CD4-positive, alpha-beta memory T cell (primary cell): ENCODE measurements at regions not wholly inside any gene's neighbourhood (a gene's known extent, or its start where the extent isn't known, plus 50 kb on each side); places are given as distances from the start of the nearest gene placed in this dataset.

Source experiments
- CTCF ChIA-PET: fragments of 350-600 bp; sonication (Branson Sonifier 250); formaldehyde crosslinking; loops from one replicate; lab custom pipeline; 2021; ENCODE audit warnings: inconsistent platforms; ENCODE audit not compliant: partially characterized antibody; lab: Charles Lee
- POLR2A ChIA-PET: fragments of 350-600 bp; sonication (Branson Sonifier 250); formaldehyde crosslinking; loops from one replicate; lab custom pipeline; 2021; ENCODE audit not compliant: partially characterized antibody; lab: Charles Lee
- DNase-seq, 5 donors: peaks; one replicate each; pipeline versions ENCODE4 v3.0.0 to v3.0.0-alpha.2; 2020 to 2022; ENCODE audit warnings: mixed read lengths in 1 of 5
- H3K27ac ChIP-seq: one replicate; pipeline ENCODE4 v1.7.0; 2013; ENCODE audit warnings: low read depth, low read length
- H3K27me3 ChIP-seq: 2 replicates; pipeline ENCODE4 v1.7.0; 2013; ENCODE audit warnings: mild to moderate bottlenecking, low read length, moderate library complexity; ENCODE audit not compliant: insufficient read depth
- H3K36me3 ChIP-seq: 2 replicates; pipeline ENCODE4 v1.7.0; 2013; ENCODE audit warnings: mild to moderate bottlenecking, low read length, moderate library complexity; ENCODE audit not compliant: insufficient read depth
- H3K4me1 ChIP-seq: 2 replicates; pipeline ENCODE4 v1.7.0; 2013; ENCODE audit warnings: mild to moderate bottlenecking, low read length, moderate library complexity; ENCODE audit not compliant: insufficient read depth
- H3K4me3 ChIP-seq, 2 donors: one replicate each; pipeline ENCODE4 v1.7.0; 2013; ENCODE audit warnings: low read length in 2 of 2, mild to moderate bottlenecking in 1 of 2
- H3K9me3 ChIP-seq, 2 donors: one replicate each; pipeline ENCODE4 v1.7.0; 2013; ENCODE audit warnings: low read length in 2 of 2, control low read depth in 1 of 2; ENCODE audit not compliant: control insufficient read depth in 1 of 2
- H3K27ac Mint-ChIP-seq, 7 donors: one replicate each; pipeline ENCODE4 v1.8.0; 2020 to 2021; ENCODE audit warnings: mixed read lengths in 7 of 7, mild to moderate bottlenecking in 6 of 7, inconsistent platforms in 3 of 7, moderate library complexity in 3 of 7
- H3K27me3 Mint-ChIP-seq, 2 donors: one replicate each; pipeline ENCODE4 v1.8.0; 2020 to 2021; ENCODE audit warnings: mixed read lengths in 2 of 2
- H3K36me3 Mint-ChIP-seq, 2 donors: one replicate each; pipeline ENCODE4 v1.8.0; 2020 to 2021; ENCODE audit warnings: mixed read lengths in 2 of 2, inconsistent platforms in 1 of 2, mild to moderate bottlenecking in 1 of 2
- H3K4me1 Mint-ChIP-seq, 4 donors: one replicate each; pipeline ENCODE4 v1.8.0; 2020 to 2021; ENCODE audit warnings: mixed read lengths in 4 of 4, mild to moderate bottlenecking in 1 of 4
- H3K4me3 Mint-ChIP-seq, 8 donors: one replicate each; pipeline ENCODE4 v1.8.0; 2020 to 2021; ENCODE audit warnings: mixed read lengths in 8 of 8, mild to moderate bottlenecking in 7 of 8, moderate library complexity in 6 of 8, inconsistent platforms in 3 of 8
- H3K9me3 Mint-ChIP-seq, 8 donors: one replicate each; pipeline ENCODE4 v1.8.0; 2020 to 2021; ENCODE audit warnings: mixed read lengths in 8 of 8, mild to moderate bottlenecking in 5 of 8, inconsistent platforms in 3 of 8, moderate library complexity in 1 of 8
- intact Hi-C: fragments of 100-400 bp; cut with micrococcal nuclease; formaldehyde crosslinking; loops from one replicate; pipeline ENCODE4 v1.15.1; 2023

- Mint-ChIP-seq H3K4me1 (no peaks in the 10 kb centered on the region), H3K4me3 (no peak overlapping the region), H3K27me3 (peaks cover 2 to 4% of the 10 kb centered on the region in 2 donors), H3K9me3 (peaks cover 0 to 16% (median 2%) of the 10 kb centered on the region in 8 donors), H3K36me3 (no peaks in the 10 kb centered on the region), H3K27ac (no peak overlapping the region)
- no peaks in the 10 kb centered on the region for H3K36me3 ChIP-seq
- H3K27me3 ChIP-seq: no peaks in the 10 kb centered on the region
- intact Hi-C loops: no loop called here
- CTCF ChIA-PET: no interaction called here
- no peak for DNase-seq
- no peaks in the 10 kb centered on the region for H3K9me3 ChIP-seq
- no peaks in the 10 kb centered on the region for H3K4me1 ChIP-seq
- no peak overlapping the region for H3K27ac ChIP-seq
- POLR2A ChIA-PET: no interaction called here
- H3K4me3 ChIP-seq: no peak overlapping the region
Observed at GRCh38 chr18:25710981-25711380, 359.0 kb upstream of the ZNF521 start.

GRCh38 chr18:25705650-25706049 is 353.7 kb upstream of the ZNF521 start:
- no peak overlapping the region for H3K27ac ChIP-seq
- no peaks in the 10 kb centered on the region for H3K4me1 ChIP-seq
- no peaks in the 10 kb centered on the region for H3K4me1 Mint-ChIP-seq
- no peak for DNase-seq
- no peak overlapping the region for H3K4me3 Mint-ChIP-seq
- H3K36me3 Mint-ChIP-seq: no peaks in the 10 kb centered on the region
- ChIA-PET POLR2A (no interaction called here), CTCF (no interaction called here)
- intact Hi-C loops: no loop called here
- no peaks in the 10 kb centered on the region for H3K27me3 ChIP-seq
- H3K9me3 Mint-ChIP-seq: peaks cover 0 to 4% (median 0%) of the 10 kb centered on the region in 8 donors
- H3K4me3 ChIP-seq: no peak overlapping the region
- H3K27ac Mint-ChIP-seq: no peak overlapping the region
- no peaks in the 10 kb centered on the region for H3K36me3 ChIP-seq
- H3K9me3 ChIP-seq: no peaks in the 10 kb centered on the region
- no peaks in the 10 kb centered on the region for H3K27me3 Mint-ChIP-seq

GRCh38 chr18:25704494-25704893 is 352.5 kb upstream of the ZNF521 start:
- no peak overlapping the region for H3K4me3 ChIP-seq
- H3K4me3 Mint-ChIP-seq: no peak overlapping the region
- H3K4me1 ChIP-seq: no peaks in the 10 kb centered on the region
- no peak overlapping the region for H3K27ac ChIP-seq
- no peaks in the 10 kb centered on the region for H3K27me3 Mint-ChIP-seq
- ChIA-PET CTCF (no interaction called here), POLR2A (no interaction called here)
- no peaks in the 10 kb centered on the region for H3K36me3 Mint-ChIP-seq
- DNase-seq: no peak
- H3K27ac Mint-ChIP-seq: no peak overlapping the region
- H3K4me1 Mint-ChIP-seq: no peaks in the 10 kb centered on the region
- intact Hi-C loops: no loop called here
- H3K9me3 ChIP-seq: no peaks in the 10 kb centered on the region
- no peaks in the 10 kb centered on the region for H3K27me3 ChIP-seq
- no peaks in the 10 kb centered on the region for H3K36me3 ChIP-seq
- H3K9me3 Mint-ChIP-seq: peaks cover 0 to 4% (median 0%) of the 10 kb centered on the region in 8 donors

GRCh38 chr18:25704071-25704470 is 352.1 kb upstream of the ZNF521 start:
- CTCF ChIA-PET: no interaction called here

GRCh38 chr18:25701821-25702220 is 349.9 kb upstream of the ZNF521 start:
- Mint-ChIP-seq H3K4me1 (no peaks in the 10 kb centered on the region), H3K9me3 (peaks cover 0 to 4% (median 0%) of the 10 kb centered on the region in 8 donors), H3K4me3 (no peak overlapping the region), H3K27me3 (no peaks in the 10 kb centered on the region), H3K36me3 (no peaks in the 10 kb centered on the region), H3K27ac (no peak overlapping the region)
- Histone ChIP-seq H3K9me3 (no peaks in the 10 kb centered on the region), H3K4me3 (no peak overlapping the region), H3K27ac (no peak overlapping the region), H3K4me1 (no peaks in the 10 kb centered on the region), H3K36me3 (no peaks in the 10 kb centered on the region), H3K27me3 (no peaks in the 10 kb centered on the region)
- CTCF ChIA-PET: no interaction called here
- POLR2A ChIA-PET: no interaction called here
- DNase-seq: no peak
- intact Hi-C loops: no loop called here

More at GRCh38 chr18:25704071-25704470, 352.1 kb upstream of the ZNF521 start:
- Mint-ChIP-seq H3K27me3 (no peaks in the 10 kb centered on the region), H3K36me3 (no peaks in the 10 kb centered on the region), H3K27ac (no peak overlapping the region), H3K9me3 (peaks cover 0 to 4% (median 0%) of the 10 kb centered on the region in 8 donors), H3K4me1 (no peaks in the 10 kb centered on the region), H3K4me3 (no peak overlapping the region)
- Histone ChIP-seq H3K27me3 (no peaks in the 10 kb centered on the region), H3K27ac (no peak overlapping the region), H3K4me3 (no peak overlapping the region), H3K9me3 (no peaks in the 10 kb centered on the region), H3K4me1 (no peaks in the 10 kb centered on the region), H3K36me3 (no peaks in the 10 kb centered on the region)
- POLR2A ChIA-PET: no interaction called here
- intact Hi-C loops: no loop called here
- DNase-seq: no peak

- no peak overlapping the region for H3K27ac ChIP-seq
- H3K27me3 ChIP-seq: no peaks in the 10 kb centered on the region
- Mint-ChIP-seq H3K9me3 (no peaks in the 10 kb centered on the region), H3K4me3 (no peak overlapping the region), H3K4me1 (no peaks in the 10 kb centered on the region), H3K36me3 (no peaks in the 10 kb centered on the region), H3K27me3 (no peaks in the 10 kb centered on the region), H3K27ac (no peak overlapping the region)
- CTCF ChIA-PET: no interaction called here
- no peaks in the 10 kb centered on the region for H3K36me3 ChIP-seq
- POLR2A ChIA-PET: no interaction called here
- no peak for DNase-seq
- no peaks in the 10 kb centered on the region for H3K4me1 ChIP-seq
- intact Hi-C loops: no loop called here
- no peak overlapping the region for H3K4me3 ChIP-seq
- no peaks in the 10 kb centered on the region for H3K9me3 ChIP-seq
Observed at GRCh38 chr18:25686960-25687500, 335.1 kb upstream of the ZNF521 start.

GRCh38 chr18:25685088-25685487 is 333.1 kb upstream of the ZNF521 start:
- Mint-ChIP-seq H3K36me3 (no peaks in the 10 kb centered on the region), H3K27ac (no peak overlapping the region), H3K9me3 (no peaks in the 10 kb centered on the region), H3K4me3 (no peak overlapping the region), H3K27me3 (no peaks in the 10 kb centered on the region), H3K4me1 (no peaks in the 10 kb centered on the region)
- ChIA-PET CTCF (no interaction called here), POLR2A (no interaction called here)
- no peaks in the 10 kb centered on the region for H3K36me3 ChIP-seq
- H3K27ac ChIP-seq: no peak overlapping the region
- no peaks in the 10 kb centered on the region for H3K4me1 ChIP-seq
- H3K4me3 ChIP-seq: no peak overlapping the region
- no peak for DNase-seq
- intact Hi-C loops: no loop called here
- no peaks in the 10 kb centered on the region for H3K27me3 ChIP-seq
- no peaks in the 10 kb centered on the region for H3K9me3 ChIP-seq

GRCh38 chr18:25679491-25679890 is 327.5 kb upstream of the ZNF521 start:
- no peak for DNase-seq
- H3K4me1 Mint-ChIP-seq: no peaks in the 10 kb centered on the region
- intact Hi-C loops: no loop called here
- ChIA-PET POLR2A (no interaction called here), CTCF (no interaction called here)
- Histone ChIP-seq H3K27ac (no peak overlapping the region), H3K4me3 (no peak overlapping the region), H3K36me3 (no peaks in the 10 kb centered on the region), H3K4me1 (no peaks in the 10 kb centered on the region), H3K9me3 (no peaks in the 10 kb centered on the region), H3K27me3 (no peaks in the 10 kb centered on the region)
- H3K27me3 Mint-ChIP-seq: no peaks in the 10 kb centered on the region
- no peak overlapping the region for H3K27ac Mint-ChIP-seq
- no peaks in the 10 kb centered on the region for H3K9me3 Mint-ChIP-seq
- H3K36me3 Mint-ChIP-seq: no peaks in the 10 kb centered on the region
- H3K4me3 Mint-ChIP-seq: no peak overlapping the region
